GM23338 (cell line): ENCODE measurements at regions not wholly inside any gene's neighbourhood (a gene's known extent, or its start where the extent isn't known, plus 50 kb on each side); places are given as distances from the start of the nearest gene placed in this dataset.

Source experiments
- CREB1 ChIP-seq: fragments of 250-450 bp; sonication (Bioruptor Pico); IDR thresholded peaks from 2 replicates; pipeline ENCODE4 v1.5.0; 2020; ENCODE audit warnings: low read depth, mild to moderate bottlenecking, moderate library complexity
- EZH2 ChIP-seq: fragments of 200-600 bp; sonication (generic); IDR thresholded peaks from one replicate; pipeline ENCODE4 v1.8.0; 2017; ENCODE audit warnings: antibody characterized with exemption, mild to moderate bottlenecking, low read depth; ENCODE audit not compliant: unreplicated experiment
- EZH2phosphoT487 ChIP-seq: fragments of 200-600 bp; sonication (generic); IDR thresholded peaks from one replicate; pipeline ENCODE4 v1.8.1; 2018; ENCODE audit warnings: antibody characterized with exemption; ENCODE audit not compliant: unreplicated experiment
- JUNB ChIP-seq: IDR thresholded peaks from one replicate; pipeline ENCODE4 v1.6.1; 2016; ENCODE audit warnings: antibody characterized with exemption; ENCODE audit not compliant: unreplicated experiment
- POLR2AphosphoS5 ChIP-seq: IDR thresholded peaks from 2 replicates; pipeline ENCODE4 v1.6.1; 2016; ENCODE audit warnings: antibody characterized with exemption, low read depth
- STAT1 ChIP-seq: IDR thresholded peaks from one replicate; pipeline ENCODE4 v1.6.1; 2016; ENCODE audit warnings: antibody characterized with exemption; ENCODE audit not compliant: unreplicated experiment
- ZNF114 ChIP-seq: fragments of 250-450 bp; sonication (Bioruptor Pico); IDR thresholded peaks from 2 replicates; pipeline ENCODE4 v1.5.0; 2020; ENCODE audit warnings: mild to moderate bottlenecking, moderate library complexity
- ZNF331 ChIP-seq: fragments of 250-450 bp; sonication (Bioruptor Pico); IDR thresholded peaks from 2 replicates; pipeline ENCODE4 v1.5.0; 2020; ENCODE audit warnings: low read depth, mild to moderate bottlenecking, moderate library complexity
- TF ChIP-seq, protein P1 (sequence below), 2 experiments: fragments of 200-600 bp in 1 of 2; sonication (generic) in 1 of 2; conservative IDR thresholded peaks; 2 replicates each; pipeline versions ENCODE4 v1.5.1 to v1.6.1; 2016 to 2017; ENCODE audit warnings: antibody characterized with exemption in 2 of 2, low read depth in 2 of 2, mild to moderate bottlenecking in 2 of 2, moderate library complexity in 1 of 2
- TF ChIP-seq, protein P2 (sequence below): IDR thresholded peaks from one replicate; pipeline ENCODE4 v1.6.1; 2018; ENCODE audit warnings: antibody characterized with exemption; ENCODE audit not compliant: unreplicated experiment
- TF ChIP-seq, protein P3 (sequence below): IDR thresholded peaks from 2 replicates; pipeline ENCODE4 v1.6.1; 2016; ENCODE audit warnings: antibody characterized with exemption

DNA sequence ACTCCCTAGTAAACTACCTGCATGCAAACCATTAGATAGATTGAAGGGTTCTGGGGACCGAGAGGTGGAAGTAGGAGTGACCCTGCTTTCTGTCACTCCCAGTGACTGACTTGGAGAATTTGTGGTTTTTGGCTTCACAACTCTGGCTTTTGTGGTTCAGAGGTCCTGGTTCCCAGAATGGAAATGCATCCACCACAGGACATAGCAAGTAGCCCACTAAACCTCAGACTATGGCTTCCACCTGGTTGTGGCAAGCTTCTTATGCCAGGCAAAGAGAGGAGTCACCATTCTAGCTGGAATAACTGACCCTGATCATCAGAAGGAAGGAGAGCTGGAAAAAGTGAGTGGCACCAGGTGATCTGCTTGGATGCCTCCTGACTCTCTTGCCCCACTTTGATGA lies 162.4 kb upstream of the TMEM260 start:
- TF ChIP-seq, protein P1, sequence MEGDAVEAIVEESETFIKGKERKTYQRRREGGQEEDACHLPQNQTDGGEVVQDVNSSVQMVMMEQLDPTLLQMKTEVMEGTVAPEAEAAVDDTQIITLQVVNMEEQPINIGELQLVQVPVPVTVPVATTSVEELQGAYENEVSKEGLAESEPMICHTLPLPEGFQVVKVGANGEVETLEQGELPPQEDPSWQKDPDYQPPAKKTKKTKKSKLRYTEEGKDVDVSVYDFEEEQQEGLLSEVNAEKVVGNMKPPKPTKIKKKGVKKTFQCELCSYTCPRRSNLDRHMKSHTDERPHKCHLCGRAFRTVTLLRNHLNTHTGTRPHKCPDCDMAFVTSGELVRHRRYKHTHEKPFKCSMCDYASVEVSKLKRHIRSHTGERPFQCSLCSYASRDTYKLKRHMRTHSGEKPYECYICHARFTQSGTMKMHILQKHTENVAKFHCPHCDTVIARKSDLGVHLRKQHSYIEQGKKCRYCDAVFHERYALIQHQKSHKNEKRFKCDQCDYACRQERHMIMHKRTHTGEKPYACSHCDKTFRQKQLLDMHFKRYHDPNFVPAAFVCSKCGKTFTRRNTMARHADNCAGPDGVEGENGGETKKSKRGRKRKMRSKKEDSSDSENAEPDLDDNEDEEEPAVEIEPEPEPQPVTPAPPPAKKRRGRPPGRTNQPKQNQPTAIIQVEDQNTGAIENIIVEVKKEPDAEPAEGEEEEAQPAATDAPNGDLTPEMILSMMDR (conservative IDR thresholded peaks at IDR 0.05; ENCODE audit: low read depth in 2 of 2) = no peak
- TF ChIP-seq, protein P2, sequence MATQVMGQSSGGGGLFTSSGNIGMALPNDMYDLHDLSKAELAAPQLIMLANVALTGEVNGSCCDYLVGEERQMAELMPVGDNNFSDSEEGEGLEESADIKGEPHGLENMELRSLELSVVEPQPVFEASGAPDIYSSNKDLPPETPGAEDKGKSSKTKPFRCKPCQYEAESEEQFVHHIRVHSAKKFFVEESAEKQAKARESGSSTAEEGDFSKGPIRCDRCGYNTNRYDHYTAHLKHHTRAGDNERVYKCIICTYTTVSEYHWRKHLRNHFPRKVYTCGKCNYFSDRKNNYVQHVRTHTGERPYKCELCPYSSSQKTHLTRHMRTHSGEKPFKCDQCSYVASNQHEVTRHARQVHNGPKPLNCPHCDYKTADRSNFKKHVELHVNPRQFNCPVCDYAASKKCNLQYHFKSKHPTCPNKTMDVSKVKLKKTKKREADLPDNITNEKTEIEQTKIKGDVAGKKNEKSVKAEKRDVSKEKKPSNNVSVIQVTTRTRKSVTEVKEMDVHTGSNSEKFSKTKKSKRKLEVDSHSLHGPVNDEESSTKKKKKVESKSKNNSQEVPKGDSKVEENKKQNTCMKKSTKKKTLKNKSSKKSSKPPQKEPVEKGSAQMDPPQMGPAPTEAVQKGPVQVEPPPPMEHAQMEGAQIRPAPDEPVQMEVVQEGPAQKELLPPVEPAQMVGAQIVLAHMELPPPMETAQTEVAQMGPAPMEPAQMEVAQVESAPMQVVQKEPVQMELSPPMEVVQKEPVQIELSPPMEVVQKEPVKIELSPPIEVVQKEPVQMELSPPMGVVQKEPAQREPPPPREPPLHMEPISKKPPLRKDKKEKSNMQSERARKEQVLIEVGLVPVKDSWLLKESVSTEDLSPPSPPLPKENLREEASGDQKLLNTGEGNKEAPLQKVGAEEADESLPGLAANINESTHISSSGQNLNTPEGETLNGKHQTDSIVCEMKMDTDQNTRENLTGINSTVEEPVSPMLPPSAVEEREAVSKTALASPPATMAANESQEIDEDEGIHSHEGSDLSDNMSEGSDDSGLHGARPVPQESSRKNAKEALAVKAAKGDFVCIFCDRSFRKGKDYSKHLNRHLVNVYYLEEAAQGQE = no peak
- TF ChIP-seq CREB1 (CRISPR knock-in tag) (no peak), POLR2AphosphoS5 (no peak), EZH2phosphoT487 (no peak), EZH2 (no peak), JUNB (no peak), ZNF331 (CRISPR knock-in tag) (no peak), ZNF114 (CRISPR knock-in tag) (no peak), STAT1 (no peak)
- TF ChIP-seq, protein P3, sequence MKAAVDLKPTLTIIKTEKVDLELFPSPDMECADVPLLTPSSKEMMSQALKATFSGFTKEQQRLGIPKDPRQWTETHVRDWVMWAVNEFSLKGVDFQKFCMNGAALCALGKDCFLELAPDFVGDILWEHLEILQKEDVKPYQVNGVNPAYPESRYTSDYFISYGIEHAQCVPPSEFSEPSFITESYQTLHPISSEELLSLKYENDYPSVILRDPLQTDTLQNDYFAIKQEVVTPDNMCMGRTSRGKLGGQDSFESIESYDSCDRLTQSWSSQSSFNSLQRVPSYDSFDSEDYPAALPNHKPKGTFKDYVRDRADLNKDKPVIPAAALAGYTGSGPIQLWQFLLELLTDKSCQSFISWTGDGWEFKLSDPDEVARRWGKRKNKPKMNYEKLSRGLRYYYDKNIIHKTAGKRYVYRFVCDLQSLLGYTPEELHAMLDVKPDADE = no peak
